Gastrocnemius medialis (tissue), 4 donors: ENCODE measurements at regions not wholly inside any gene's neighbourhood (a gene's known extent, or its start where the extent isn't known, plus 50 kb on each side); places are given as distances from the start of the nearest gene placed in this dataset.

Experiments used
- POLR2A ChIP-seq, 2 donors: fragments of 450-650 bp; IDR thresholded peaks; one replicate each; pipeline ENCODE4 v1.6.1; 2017; ENCODE audit warnings: antibody characterized with exemption in 2 of 2, mild to moderate bottlenecking in 2 of 2, moderate library complexity in 2 of 2
- TF ChIP-seq, protein P1 (sequence below), 5 experiments: fragments of 450-650 bp in 3 of 5; fragments of 200-600 bp in 2 of 5; sonication (generic) in 2 of 5; IDR thresholded peaks in 4 of 5; conservative IDR thresholded peaks in 1 of 5; 1 replicate in 4 of 5; 2 replicates in 1 of 5; pipeline ENCODE4 v1.5.1; 2016 to 2019; ENCODE audit warnings: antibody characterized with exemption in 5 of 5, mild to moderate bottlenecking in 3 of 5, moderate library complexity in 3 of 5

DNA sequence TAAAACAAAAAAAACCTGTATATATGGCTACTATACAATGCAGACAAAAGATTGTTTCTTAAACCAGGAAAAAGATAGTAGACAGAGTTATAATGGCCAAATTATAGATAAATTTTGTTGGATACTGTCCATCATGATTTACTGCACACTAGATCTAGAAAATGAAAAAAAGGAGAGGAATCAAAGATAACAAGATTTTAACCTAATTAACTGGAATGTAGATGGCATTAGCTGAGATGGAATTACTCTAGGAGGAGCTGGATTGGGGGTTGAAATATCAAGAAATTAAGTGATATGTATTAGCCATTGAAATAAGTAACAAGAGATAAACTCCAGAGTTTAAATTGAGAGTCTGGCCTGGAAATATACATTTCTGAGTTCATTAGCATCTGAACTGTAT is 1489.1 kb downstream of the PLA2G4A start:
- TF ChIP-seq, protein P1, sequence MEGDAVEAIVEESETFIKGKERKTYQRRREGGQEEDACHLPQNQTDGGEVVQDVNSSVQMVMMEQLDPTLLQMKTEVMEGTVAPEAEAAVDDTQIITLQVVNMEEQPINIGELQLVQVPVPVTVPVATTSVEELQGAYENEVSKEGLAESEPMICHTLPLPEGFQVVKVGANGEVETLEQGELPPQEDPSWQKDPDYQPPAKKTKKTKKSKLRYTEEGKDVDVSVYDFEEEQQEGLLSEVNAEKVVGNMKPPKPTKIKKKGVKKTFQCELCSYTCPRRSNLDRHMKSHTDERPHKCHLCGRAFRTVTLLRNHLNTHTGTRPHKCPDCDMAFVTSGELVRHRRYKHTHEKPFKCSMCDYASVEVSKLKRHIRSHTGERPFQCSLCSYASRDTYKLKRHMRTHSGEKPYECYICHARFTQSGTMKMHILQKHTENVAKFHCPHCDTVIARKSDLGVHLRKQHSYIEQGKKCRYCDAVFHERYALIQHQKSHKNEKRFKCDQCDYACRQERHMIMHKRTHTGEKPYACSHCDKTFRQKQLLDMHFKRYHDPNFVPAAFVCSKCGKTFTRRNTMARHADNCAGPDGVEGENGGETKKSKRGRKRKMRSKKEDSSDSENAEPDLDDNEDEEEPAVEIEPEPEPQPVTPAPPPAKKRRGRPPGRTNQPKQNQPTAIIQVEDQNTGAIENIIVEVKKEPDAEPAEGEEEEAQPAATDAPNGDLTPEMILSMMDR (IDR thresholded peaks at IDR 0.05 in 4 of 5, conservative IDR thresholded peaks at IDR 0.05 in 1 of 5): no peak
- TF ChIP-seq POLR2A (IDR thresholded peaks at IDR 0.05): no peak
